HCT116 (cell line): ENCODE measurements at regions not wholly inside any gene's neighbourhood (a gene's known extent, or its start where the extent isn't known, plus 50 kb on each side); places are given as distances from the start of the nearest gene placed in this dataset.

ENCODE experiments used
- ATAC-seq: fragments of 200-7000 bp; cut with Tn5 transposase; 2 replicates; pipeline ENCODE4 v1.9.1; 2020; ENCODE audit warnings: mild to moderate bottlenecking, moderate library complexity
- BruUV-seq: library from RNA; stranded (reverse); fragments of 400-500 nt; replicated peaks from 2 replicates; lab custom pipeline; 2021; lab: Mats Ljungman, UMichigan
- CTCF ChIA-PET: fragments of 300-600 bp; sonication (Branson Sonifier 250); formaldehyde crosslinking; loops from one replicate; lab custom pipeline; 2021; ENCODE audit warnings: antibody characterized with exemption; lab: Charles Lee
- POLR2A ChIA-PET: fragments of 300-600, 350-600 bp; sonication (Branson Sonifier 250); formaldehyde crosslinking; loops from one replicate; lab custom pipeline; 2021; ENCODE audit warnings: antibody characterized with exemption; lab: Charles Lee
- RAD21 ChIA-PET, 2 experiments: fragments of 300-600 bp; sonication (Branson Sonifier 250); formaldehyde crosslinking; loops; one replicate each; lab custom pipeline; 2023; ENCODE audit warnings: low total read pairs in 2 of 2; ENCODE audit not compliant: uncharacterized antibody in 2 of 2, unreplicated experiment in 2 of 2, low non-redundant PET in 1 of 2; lab: Charles Lee
- DNase-seq: peaks from one replicate; pipeline ENCODE4 v3.0.0-alpha.2; 2010; ENCODE audit warnings: low read depth, low spot score
- H2AFZ ChIP-seq: fragments of 200-600 bp; shearing (Covaris generic), sonication (generic); 2 replicates; pipeline ENCODE4 v1.6.1; 2017; ENCODE audit warnings: low read depth, mixed run types, mixed read lengths, antibody characterized with exemption, low read length; ENCODE audit not compliant: poor library complexity, severe bottlenecking
- H3K27ac ChIP-seq: 2 replicates; pipeline ENCODE4 v1.5.1; 2012; ENCODE audit warnings: low read depth, low read length
- H3K27me3 ChIP-seq: fragments of 200-600 bp; sonication (generic); 2 replicates; pipeline ENCODE4 v1.6.1; 2016; ENCODE audit warnings: mixed run types, low read length, mixed read lengths; ENCODE audit not compliant: insufficient read depth
- H3K36me3 ChIP-seq, 2 experiments: fragments of 200-500 bp in 1 of 2; fragments of 200-600 bp in 1 of 2; sonication (Bioruptor generic) in 1 of 2; sonication (generic) in 1 of 2; 2 replicates each; pipeline versions ENCODE4 v1.5.1 to v1.6.1; 2014 to 2016; ENCODE audit warnings: low read length in 2 of 2, inconsistent platforms in 1 of 2, mixed read lengths in 1 of 2, mixed run types in 1 of 2; ENCODE audit not compliant: insufficient read depth in 2 of 2, control insufficient read depth in 1 of 2
- H3K4me1 ChIP-seq, 2 experiments: fragments of 200-600 bp in 1 of 2; sonication (generic) in 1 of 2; 2 replicates each; pipeline versions ENCODE4 v1.5.1 to v1.6.1; 2012 to 2017; ENCODE audit warnings: low read length in 2 of 2, inconsistent platforms in 1 of 2, mild to moderate bottlenecking in 1 of 2, mixed read lengths in 1 of 2, mixed run types in 1 of 2, moderate library complexity in 1 of 2; ENCODE audit not compliant: insufficient read depth in 2 of 2, control insufficient read depth in 1 of 2
- H3K4me2 ChIP-seq: fragments of 200-600 bp; sonication (generic); 2 replicates; pipeline ENCODE4 v1.6.1; 2017; ENCODE audit warnings: mixed run types, low read length, mixed read lengths
- H3K4me3 ChIP-seq, 2 experiments: fragments of 200-600 bp in 1 of 2; sonication (generic) in 1 of 2; replicated peaks in 1 of 2; 2 replicates each; pipeline ENCODE4 v1.5.1; 2011 to 2016; ENCODE audit warnings: low read length in 2 of 2, control low read depth in 1 of 2, low read depth in 1 of 2, mild to moderate bottlenecking in 1 of 2, mixed read lengths in 1 of 2, mixed run types in 1 of 2
- H3K79me2 ChIP-seq: fragments of 200-600 bp; sonication (generic); 2 replicates; pipeline ENCODE4 v1.6.1; 2017; ENCODE audit warnings: mild to moderate bottlenecking, mixed run types, low read length, moderate library complexity, mixed read lengths; ENCODE audit not compliant: insufficient read depth
- H3K9ac ChIP-seq: fragments of 200-600 bp; sonication (generic); 2 replicates; pipeline ENCODE4 v1.6.1; 2016; ENCODE audit warnings: low read length, mixed read lengths
- H3K9me2 ChIP-seq: fragments of 200-600 bp; sonication (generic), shearing (Covaris generic); 2 replicates; pipeline ENCODE4 v1.6.1; 2017; ENCODE audit warnings: mixed run types, mild to moderate bottlenecking, moderate library complexity; ENCODE audit not compliant: insufficient read depth
- H3K9me3 ChIP-seq, 2 experiments: fragments of 200-500 bp in 1 of 2; fragments of 200-600 bp in 1 of 2; sonication (Bioruptor generic) in 1 of 2; sonication (generic) in 1 of 2; 2 replicates each; pipeline ENCODE4 v1.6.1; 2014 to 2017; ENCODE audit warnings: low read length in 2 of 2, mixed read lengths in 2 of 2, inconsistent platforms in 1 of 2, low read depth in 1 of 2, mild to moderate bottlenecking in 1 of 2, mixed run types in 1 of 2, moderate library complexity in 1 of 2; ENCODE audit not compliant: control insufficient read depth in 1 of 2, insufficient read depth in 1 of 2
- H4K20me1 ChIP-seq: fragments of 200-600 bp; sonication (generic), shearing (Covaris generic); 2 replicates; pipeline ENCODE4 v1.6.1; 2017; ENCODE audit warnings: mixed run types, mild to moderate bottlenecking, moderate library complexity; ENCODE audit not compliant: insufficient read depth
- ATF3 ChIP-seq: IDR thresholded peaks from 2 replicates; pipeline ENCODE4 v1.6.1; 2012
- CBX3 ChIP-seq: IDR thresholded peaks from 2 replicates; pipeline ENCODE4 v1.6.1; 2012; ENCODE audit warnings: low read depth
- CTCF ChIP-seq, 3 experiments: fragments of 200-600 bp in 1 of 3; sonication (generic) in 1 of 3; IDR thresholded peaks in 2 of 3; conservative IDR thresholded peaks in 1 of 3; 2 replicates each; pipeline ENCODE4 v1.5.1; 2012 to 2017; ENCODE audit warnings: low read depth in 2 of 3, low read length in 2 of 3, antibody characterized with exemption in 1 of 3, borderline replicate concordance in 1 of 3, control low read depth in 1 of 3, mild to moderate bottlenecking in 1 of 3, mixed read lengths in 1 of 3, mixed run types in 1 of 3, moderate library complexity in 1 of 3; ENCODE audit not compliant: insufficient read depth in 1 of 3
- EZH2 ChIP-seq: fragments of 200-600 bp; sonication (generic); IDR thresholded peaks from 2 replicates; pipeline ENCODE4 v1.6.1; 2017; ENCODE audit warnings: antibody characterized with exemption, mixed run types
- EZH2phosphoT487 ChIP-seq: fragments of 200-600 bp; IDR thresholded peaks from 2 replicates; pipeline ENCODE4 v1.6.1; 2018; ENCODE audit warnings: antibody characterized with exemption, borderline replicate concordance
- FOSL1 ChIP-seq: IDR thresholded peaks from 2 replicates; pipeline ENCODE4 v1.6.1; 2012; ENCODE audit warnings: low read depth
- JUND ChIP-seq: IDR thresholded peaks from 2 replicates; pipeline ENCODE4 v1.6.1; 2012
- POLR2A ChIP-seq: IDR thresholded peaks from 2 replicates; pipeline ENCODE4 v1.7.0; 2011; ENCODE audit warnings: borderline replicate concordance; ENCODE audit not compliant: insufficient read depth, insufficient read length; ENCODE audit errors: extremely low read depth
- REST ChIP-seq: IDR thresholded peaks from 2 replicates; pipeline ENCODE4 v1.6.1; 2012; ENCODE audit warnings: low read depth
- SIN3A ChIP-seq: IDR thresholded peaks from 2 replicates; pipeline ENCODE4 v1.6.1; 2012; ENCODE audit warnings: low read depth
- SP1 ChIP-seq: IDR thresholded peaks from 2 replicates; pipeline ENCODE4 v1.6.1; 2012; ENCODE audit warnings: low read depth
- TCF7L2 ChIP-seq: IDR thresholded peaks from 2 replicates; pipeline ENCODE4 v1.7.0; 2011; ENCODE audit warnings: borderline replicate concordance, inconsistent platforms; ENCODE audit not compliant: insufficient read depth, insufficient read length; ENCODE audit errors: extremely low read depth
- YY1 ChIP-seq: IDR thresholded peaks from 2 replicates; pipeline ENCODE4 v1.6.1; 2011; ENCODE audit warnings: low read length, low read depth, moderate library complexity, mild to moderate bottlenecking; ENCODE audit not compliant: insufficient replicate concordance; ENCODE audit errors: extremely low read depth
- ZNF274 ChIP-seq: fragments of 200-500 bp; sonication (Bioruptor generic); IDR thresholded peaks from 2 replicates; pipeline ENCODE4 v1.6.1; 2014; ENCODE audit warnings: mild to moderate bottlenecking, low read depth, low read length, inconsistent platforms
- intact Hi-C: fragments of 100-400 bp; cut with micrococcal nuclease; formaldehyde crosslinking; loops from 2 replicates; pipeline ENCODE4 v1.10.0; 2022

DNA sequence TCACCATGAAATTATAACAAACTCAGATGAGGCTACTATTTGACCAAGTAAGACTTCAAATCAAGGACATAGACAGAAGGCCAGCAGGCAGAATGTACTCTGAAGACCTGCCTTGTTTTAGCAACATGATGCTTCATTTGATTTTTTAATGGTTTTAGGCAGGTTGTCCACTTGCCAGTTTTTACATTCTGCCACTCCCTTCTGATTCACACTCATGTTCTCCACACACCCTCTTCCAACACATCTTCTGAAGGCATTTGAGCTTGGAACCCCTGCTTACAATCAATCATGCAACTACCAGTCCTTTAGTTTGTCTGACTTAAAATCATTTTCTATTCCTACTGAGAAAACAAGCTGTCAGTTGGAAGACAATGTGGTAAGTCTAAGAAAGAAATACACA lies 114.9 kb upstream of the SMIM31 start:
- Histone ChIP-seq H3K79me2 (no peaks in the 10 kb centered on the region), H2AFZ (no peak overlapping the region), H3K9me3 (no peaks in the 10 kb centered on the region)
- intact Hi-C loops = no loop called here
- DNase-seq = no peak
- no TSS peak for BruUV-seq
- TF ChIP-seq REST = no peak
- TF ChIP-seq EZH2 = no peak
- TF ChIP-seq JUND = no peak
- TF ChIP-seq FOSL1 = no peak
- no peak for TF ChIP-seq SP1
- TF ChIP-seq EZH2phosphoT487 = no peak
- no peak for TF ChIP-seq SIN3A
- TF ChIP-seq CTCF (IDR thresholded peaks at IDR 0.05 in 2 of 3, conservative IDR thresholded peaks at IDR 0.05 in 1 of 3; ENCODE audit: borderline replicate concordance in 1 of 3, insufficient read depth in 1 of 3, low read depth in 2 of 3, low read length in 2 of 3) = no peak
- TF ChIP-seq CBX3 = no peak
- no peak for TF ChIP-seq POLR2A
- no peak for TF ChIP-seq ZNF274
- no peak for TF ChIP-seq ATF3
- no peak for TF ChIP-seq YY1
- no peak for TF ChIP-seq TCF7L2
- TF ChIP-seq, all 23 proteins: peak for 0
- no peaks in the 10 kb centered on the region for H4K20me1 ChIP-seq
- H3K27ac ChIP-seq = no peak overlapping the region
- ChIA-PET CTCF (no interaction called here), POLR2A (no interaction called here), RAD21 (no interaction called here)
- no peak overlapping the region for H3K9ac ChIP-seq
- no peaks in the 10 kb centered on the region for H3K4me1 ChIP-seq
- no peak for ATAC-seq
- H3K4me3 ChIP-seq = no peak overlapping the region
- no peaks in the 10 kb centered on the region for H3K9me2 ChIP-seq
- no peaks in the 10 kb centered on the region for H3K36me3 ChIP-seq
- H3K27me3 ChIP-seq = no peaks in the 10 kb centered on the region
- no peak overlapping the region for H3K4me2 ChIP-seq
